DND-41 (cell line): ENCODE measurements at regions not wholly inside any gene's neighbourhood (a gene's known extent, or its start where the extent isn't known, plus 50 kb on each side); places are given as distances from the start of the nearest gene placed in this dataset.

ENCODE experiments used
- EZH2 ChIP-seq: IDR thresholded peaks from 3 replicates; pipeline ENCODE4 v1.6.1; 2012; ENCODE audit warnings: borderline replicate concordance, low read depth, mild to moderate bottlenecking, moderate library complexity, low read length, inconsistent platforms; ENCODE audit not compliant: severe bottlenecking
- TF ChIP-seq, protein P1 (sequence below): IDR thresholded peaks from 2 replicates; pipeline ENCODE4 v1.5.1; 2012; ENCODE audit warnings: borderline replicate concordance, low read length, moderate library complexity, mild to moderate bottlenecking; ENCODE audit not compliant: poor library complexity, severe bottlenecking; ENCODE audit errors: extremely low read depth

DNA sequence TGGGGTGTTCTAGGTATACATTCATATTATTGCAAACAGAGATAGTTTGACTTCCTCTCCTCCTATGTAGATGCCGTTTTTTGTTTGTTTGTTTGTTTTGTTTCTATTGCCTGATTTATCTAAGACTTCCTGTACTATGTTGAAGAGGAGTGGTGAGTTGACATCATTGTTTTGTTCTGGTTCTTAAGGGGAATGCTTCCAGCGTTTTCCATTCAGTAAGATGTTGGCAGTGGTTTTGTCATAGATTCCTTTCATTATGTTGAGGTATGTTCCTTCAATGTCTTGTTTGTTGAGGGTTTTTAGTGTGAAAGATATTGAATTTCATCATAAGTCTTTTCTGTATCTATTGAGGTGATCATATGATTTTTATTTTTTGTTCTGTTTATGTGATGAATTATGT lies 401.6 kb upstream of the EPHA5 start:
- TF ChIP-seq, protein P1, sequence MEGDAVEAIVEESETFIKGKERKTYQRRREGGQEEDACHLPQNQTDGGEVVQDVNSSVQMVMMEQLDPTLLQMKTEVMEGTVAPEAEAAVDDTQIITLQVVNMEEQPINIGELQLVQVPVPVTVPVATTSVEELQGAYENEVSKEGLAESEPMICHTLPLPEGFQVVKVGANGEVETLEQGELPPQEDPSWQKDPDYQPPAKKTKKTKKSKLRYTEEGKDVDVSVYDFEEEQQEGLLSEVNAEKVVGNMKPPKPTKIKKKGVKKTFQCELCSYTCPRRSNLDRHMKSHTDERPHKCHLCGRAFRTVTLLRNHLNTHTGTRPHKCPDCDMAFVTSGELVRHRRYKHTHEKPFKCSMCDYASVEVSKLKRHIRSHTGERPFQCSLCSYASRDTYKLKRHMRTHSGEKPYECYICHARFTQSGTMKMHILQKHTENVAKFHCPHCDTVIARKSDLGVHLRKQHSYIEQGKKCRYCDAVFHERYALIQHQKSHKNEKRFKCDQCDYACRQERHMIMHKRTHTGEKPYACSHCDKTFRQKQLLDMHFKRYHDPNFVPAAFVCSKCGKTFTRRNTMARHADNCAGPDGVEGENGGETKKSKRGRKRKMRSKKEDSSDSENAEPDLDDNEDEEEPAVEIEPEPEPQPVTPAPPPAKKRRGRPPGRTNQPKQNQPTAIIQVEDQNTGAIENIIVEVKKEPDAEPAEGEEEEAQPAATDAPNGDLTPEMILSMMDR = no peak
- no peak for TF ChIP-seq EZH2
